HG03442 (cell line): ENCODE measurements at regions not wholly inside any gene's neighbourhood (a gene's known extent, or its start where the extent isn't known, plus 50 kb on each side); places are given as distances from the start of the nearest gene placed in this dataset.

Experiments used
- ATAC-seq: cut with Tn5 transposase; IDR thresholded peaks from one replicate; pipeline ENCODE4 v1.9.1; 2021; ENCODE audit warnings: mild to moderate bottlenecking, moderate library complexity; ENCODE audit not compliant: unreplicated experiment

- no peak for ATAC-seq
These were observed 383.7 kb upstream of the FAM241A start for GRCh38 chr4:111761531-111761930.

DNA sequence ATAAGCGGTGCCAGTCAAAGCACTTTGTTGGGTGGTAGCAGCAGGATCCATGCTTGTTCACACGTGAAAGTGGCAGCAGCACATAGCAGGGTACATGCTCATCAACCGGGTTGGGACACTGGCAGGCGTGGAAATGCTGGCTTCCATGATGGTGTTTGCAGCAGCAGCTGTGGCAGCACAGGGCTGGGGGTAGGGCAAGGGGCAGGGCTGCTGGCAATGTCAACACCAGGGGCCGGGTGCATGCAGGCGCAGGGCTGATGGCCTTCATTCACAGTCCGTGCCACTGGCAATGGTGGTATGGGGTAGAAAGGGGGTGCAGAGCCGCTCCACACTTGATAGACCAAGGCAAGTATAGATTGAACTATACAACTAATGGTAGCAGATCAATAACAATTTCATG, 374.7 kb upstream of the FAM241A start:
- ATAC-seq: no peak

DNA sequence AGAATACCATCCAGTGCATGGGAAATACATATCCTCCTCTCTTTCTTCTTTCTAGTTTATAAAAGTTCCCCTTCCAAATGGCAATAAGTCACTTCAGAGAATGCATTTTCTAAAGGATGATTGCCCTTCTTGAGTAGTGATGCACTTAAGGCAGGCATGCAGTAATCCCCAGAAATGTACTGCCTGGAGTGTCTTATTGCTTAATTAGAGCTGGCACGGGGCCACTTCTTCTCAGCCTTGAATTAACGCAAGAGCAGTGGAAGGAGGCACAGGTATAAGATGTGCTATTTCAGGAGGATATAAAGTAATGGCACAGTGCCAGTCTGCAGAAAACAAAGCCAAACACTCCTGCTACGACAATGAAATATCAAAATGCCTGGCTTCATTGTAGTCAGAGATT, 371.4 kb upstream of the FAM241A start:
- ATAC-seq: no peak

DNA sequence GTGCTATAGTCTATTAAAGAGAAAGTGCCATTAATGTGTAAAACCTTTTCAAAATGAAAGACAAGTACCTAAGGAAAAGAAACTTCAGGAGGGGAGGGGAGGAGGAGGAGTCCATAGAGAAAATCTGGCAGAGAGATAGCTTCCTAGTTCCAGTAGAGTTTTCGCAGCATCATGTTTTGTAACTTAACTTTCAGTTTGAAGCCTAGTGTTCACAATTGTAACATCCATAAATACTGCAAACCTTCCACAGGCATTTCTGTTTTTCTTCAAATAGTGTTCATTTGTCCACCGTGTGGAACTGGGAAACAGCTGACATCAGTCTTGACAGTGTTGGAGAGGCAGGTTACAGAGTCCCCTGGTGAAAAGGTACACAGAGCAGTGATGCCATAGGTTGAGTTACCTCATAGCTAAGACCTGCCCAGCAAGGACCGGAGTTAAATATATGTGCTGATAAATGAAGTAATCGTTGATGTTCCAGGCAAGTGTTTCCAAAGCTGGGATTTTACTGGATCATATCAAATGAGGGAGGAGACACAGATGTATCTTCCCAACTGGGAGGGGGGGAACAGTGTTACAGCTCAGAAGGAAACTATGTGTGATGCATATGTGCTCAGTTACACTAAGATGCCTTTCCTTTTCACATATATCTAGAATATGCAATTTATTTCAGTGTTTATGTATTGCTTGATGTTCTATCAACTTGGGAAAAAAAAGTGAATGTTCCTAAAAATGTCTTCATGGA, 369.5 kb upstream of the FAM241A start:
- no peak for ATAC-seq

- ATAC-seq: no peak
These were observed 368.7 kb upstream of the FAM241A start for GRCh38 chr4:111776561-111776960.

DNA sequence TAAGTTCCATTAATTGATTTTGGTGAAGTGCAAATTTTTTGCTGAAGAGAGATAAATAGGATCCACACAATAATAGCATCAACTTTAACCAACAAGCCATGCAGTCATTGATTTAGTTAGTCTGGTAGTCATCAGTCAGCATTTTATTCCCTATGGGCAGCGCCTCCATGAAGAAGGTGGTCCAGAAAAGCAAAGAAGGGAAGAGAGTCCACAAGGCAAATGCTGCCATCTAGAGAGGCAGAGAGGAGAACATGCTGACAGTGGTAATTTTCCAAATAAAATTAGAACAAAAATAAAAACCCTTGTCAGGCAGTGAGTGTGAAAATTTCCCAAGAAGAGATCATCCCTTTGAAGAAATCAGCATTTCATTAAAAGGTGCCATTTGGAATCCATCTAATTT, 366.7 kb upstream of the FAM241A start:
- ATAC-seq: no peak

GRCh38 chr4:111780965-111781364, 364.3 kb upstream of the FAM241A start:
- ATAC-seq: no peak

DNA sequence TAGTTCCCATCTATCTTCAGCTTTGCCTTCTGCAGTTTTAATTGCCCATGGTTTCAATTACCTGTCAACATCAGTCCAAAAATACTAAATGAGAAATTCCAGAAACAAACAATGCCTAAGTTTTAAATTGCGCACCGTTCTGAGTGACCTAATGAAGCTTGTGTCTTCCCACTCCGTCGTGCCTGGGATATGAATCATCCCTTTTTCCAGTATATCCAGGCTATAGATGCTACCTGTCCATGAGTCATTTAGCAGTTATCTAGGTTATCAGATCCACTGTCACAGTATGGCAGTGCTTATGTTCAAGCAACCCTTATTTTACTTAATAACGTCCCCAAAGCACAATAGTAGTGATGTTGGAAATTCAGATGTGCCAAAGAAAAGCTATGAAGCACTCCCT, 363.6 kb upstream of the FAM241A start:
- no peak for ATAC-seq

DNA sequence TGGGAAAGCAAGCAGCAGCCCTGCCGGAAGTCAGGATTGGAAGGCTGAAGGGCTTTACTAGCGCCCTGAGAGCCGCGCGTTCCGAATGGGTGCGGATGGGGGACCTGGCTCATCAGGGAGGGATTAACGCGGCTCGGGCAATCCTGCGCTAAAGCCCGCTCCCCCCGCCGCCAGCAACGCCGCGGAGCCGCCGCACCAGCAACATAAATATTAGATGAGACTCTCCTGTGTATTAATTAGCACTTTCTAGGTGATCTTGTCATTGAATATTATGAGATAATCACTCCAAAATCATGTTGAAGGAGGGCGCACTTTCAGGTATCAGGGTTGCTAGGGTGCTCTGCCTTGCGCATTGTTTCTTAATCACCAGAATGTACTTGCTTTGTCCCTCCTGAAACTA, 357.2 kb upstream of the FAM241A start:
- no peak for ATAC-seq

GRCh38 chr4:111789901-111790640, 355.2 kb upstream of the FAM241A start:
- ATAC-seq: no peak

- ATAC-seq: no peak
These were observed 352.6 kb upstream of the FAM241A start for GRCh38 chr4:111792632-111793031.

DNA sequence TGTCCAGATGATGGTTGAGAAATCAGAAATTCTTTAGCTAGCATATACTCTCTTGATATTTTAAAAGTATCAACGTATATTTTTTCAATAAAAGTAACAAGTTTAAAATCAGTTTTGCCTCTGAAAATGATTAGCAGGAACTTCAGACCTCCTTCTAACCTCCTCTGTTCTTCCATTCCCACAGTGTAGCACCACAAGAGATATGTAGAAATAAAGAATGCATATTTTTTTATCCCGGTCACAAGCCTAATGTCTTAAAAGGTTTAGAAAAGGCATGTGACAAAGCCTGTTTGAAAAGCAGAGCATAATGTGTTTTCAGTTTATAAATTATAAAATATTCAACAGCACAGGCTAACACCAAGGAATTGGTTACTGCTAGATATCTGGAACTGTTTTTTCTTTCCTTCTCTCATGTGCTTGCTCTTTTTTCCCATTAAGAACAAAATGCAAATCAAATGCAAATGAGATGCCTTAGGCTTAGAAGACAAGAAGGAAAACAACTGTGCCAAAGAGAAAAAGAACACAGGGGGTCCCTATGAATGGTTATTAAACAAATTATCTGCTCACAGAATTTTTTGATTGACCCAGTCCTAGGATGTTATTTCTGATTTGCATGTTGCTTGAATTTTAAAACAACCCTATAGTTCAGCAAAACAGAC, 351.7 kb upstream of the FAM241A start:
- no peak for ATAC-seq

- ATAC-seq: no peak
These were observed 347.6 kb upstream of the FAM241A start for GRCh38 chr4:111797455-111798163.

DNA sequence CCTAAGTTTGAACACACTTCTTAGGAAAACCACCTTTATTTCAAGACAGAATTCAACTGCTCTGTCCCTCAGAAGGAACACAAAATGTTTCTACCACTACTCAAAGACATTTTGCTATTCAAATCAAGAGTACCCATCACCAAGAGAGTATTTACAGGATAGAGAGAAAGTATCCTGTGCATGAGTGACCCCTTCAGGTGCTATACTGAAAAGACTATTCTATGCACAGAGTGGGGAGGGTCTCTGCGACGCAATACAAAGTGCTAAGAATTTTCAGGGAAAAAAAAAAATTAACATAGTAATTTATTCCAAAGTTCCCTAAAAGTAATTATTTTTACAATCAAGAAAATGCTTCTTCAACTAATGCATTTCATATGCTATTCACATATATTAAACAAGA, 346.4 kb upstream of the FAM241A start:
- ATAC-seq: no peak

- ATAC-seq: no peak
These were observed 344.7 kb upstream of the FAM241A start for GRCh38 chr4:111800551-111800950.

DNA sequence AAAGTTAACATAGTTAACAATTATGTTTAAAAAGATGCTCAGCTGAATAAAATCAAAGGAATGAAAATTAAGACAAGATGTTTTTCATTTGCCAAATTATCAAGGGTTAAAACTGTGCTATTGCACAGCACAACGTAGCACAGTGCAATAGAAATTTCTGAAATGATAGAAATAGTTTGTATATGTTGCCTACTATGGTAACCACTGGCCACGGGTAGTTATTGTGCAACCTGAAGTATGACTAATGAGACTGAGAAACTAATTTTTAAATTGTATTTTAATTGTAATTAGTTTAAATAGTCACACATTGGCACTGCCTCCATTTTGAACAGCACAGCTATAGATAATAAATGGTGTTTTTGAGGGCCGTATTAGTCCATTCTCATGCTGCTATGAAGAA, 343.1 kb upstream of the FAM241A start:
- no peak for ATAC-seq

DNA sequence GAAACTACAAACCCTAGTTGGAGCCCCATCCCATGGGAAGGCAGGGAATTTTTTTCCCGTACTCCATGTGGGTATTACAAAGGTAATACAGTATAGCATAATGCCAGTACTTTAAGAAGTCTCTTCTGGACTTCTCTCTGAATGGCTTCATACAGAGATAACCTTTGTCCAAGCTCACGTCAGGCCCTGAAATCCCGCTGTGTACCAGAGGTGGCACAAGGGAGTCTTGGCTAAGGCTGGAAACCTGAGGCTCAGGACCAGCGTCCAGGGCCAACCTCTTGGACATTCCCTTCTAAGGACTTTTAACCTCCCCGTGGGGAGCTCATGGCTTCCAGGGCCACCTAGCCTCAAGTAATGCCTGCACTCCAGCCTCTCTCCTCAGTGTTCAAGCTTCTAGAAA, 338.9 kb upstream of the FAM241A start:
- ATAC-seq: no peak

DNA sequence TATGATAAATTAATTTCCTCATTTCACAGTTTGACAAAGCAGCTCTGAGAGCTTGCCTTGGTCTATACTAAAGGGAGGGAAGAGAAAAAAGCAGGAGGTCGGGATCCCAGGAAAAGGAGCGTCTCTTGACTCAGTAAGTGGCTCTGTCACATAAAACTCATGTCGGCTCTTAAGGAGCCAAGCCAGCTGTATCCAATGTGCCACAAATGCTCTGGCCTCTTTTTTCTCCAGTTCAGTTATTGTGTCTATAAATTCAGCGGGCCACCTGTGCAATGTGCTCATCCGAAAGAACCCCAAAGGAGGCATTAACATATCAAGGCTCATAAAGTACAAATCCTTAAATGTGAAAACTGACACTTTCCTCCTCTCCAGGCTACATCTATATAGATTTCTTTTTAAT, 337.7 kb upstream of the FAM241A start:
- ATAC-seq: no peak

DNA sequence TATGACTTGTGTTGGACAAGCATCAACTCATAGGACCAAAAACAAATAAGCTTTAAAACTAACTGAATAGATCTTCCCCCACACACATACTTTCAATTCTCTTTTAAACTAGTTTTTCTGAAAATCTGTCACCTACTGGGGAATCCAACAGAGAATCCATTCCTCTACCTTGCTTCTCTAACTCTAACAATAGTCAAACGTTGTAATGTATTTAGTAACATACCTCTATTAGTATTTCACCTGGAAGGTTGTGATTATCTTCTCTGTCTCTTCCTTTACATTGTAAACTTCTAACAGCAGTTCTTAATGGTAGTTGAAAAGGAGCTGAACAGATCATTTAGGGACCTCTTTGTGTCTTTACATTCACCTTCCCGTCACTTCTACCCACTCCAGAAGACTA, 337.1 kb upstream of the FAM241A start:
- ATAC-seq: no peak

DNA sequence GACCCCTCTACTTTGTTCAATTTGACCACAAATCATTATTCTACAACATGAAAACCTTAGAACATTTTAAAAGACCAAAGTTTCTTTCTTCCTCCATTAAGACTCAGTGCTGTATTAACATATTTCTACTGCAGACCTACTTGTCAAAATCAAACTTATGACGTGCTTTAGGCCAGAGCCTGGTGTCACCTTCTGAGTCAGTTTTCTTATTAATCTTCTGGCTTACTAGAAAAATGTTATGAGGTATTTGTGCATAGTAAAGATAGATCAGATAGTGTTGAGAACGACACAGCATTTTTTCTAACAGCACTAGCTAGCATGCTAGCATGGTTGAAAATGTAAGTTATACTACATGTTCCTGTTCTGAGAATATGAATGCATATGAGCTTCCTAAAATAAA, 333.6 kb upstream of the FAM241A start:
- ATAC-seq: no peak

GRCh38 chr4:111812114-111812513, 333.1 kb upstream of the FAM241A start:
- ATAC-seq: no peak
